Erythroblast (primary cell): ENCODE measurements at regions not wholly inside any gene's neighbourhood (a gene's known extent, or its start where the extent isn't known, plus 50 kb on each side); places are given as distances from the start of the nearest gene placed in this dataset.

Source experiments
- GATA1 ChIP-seq: IDR thresholded peaks from 2 replicates; pipeline ENCODE4 v1.6.1; 2011; ENCODE audit warnings: low read depth, mild to moderate bottlenecking, control low read depth, low read length, moderate library complexity
- POLR2A ChIP-seq: IDR thresholded peaks from 2 replicates; pipeline ENCODE4 v1.6.1; 2011; ENCODE audit warnings: mild to moderate bottlenecking, low read length

DNA sequence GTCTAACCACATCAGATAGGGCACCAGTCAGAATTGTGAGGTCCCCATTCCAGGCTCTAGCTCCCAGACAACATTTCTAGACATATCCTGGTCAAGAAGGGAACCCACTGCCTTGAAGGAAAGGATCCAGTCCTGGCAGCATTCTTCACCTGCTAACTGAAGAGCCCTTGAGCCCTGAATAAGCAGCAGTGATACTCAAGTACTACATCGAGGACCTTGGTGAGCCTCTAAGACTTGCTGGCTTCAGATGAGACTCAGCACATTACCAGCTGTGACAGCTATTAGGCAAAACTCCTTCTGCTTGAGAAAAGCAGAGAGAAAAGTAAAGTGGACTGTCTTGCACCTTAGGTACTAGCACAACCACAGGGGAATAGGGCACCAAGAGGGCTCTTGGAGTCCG, 205.8 kb upstream of the F9 start:
- TF ChIP-seq POLR2A (no peak), GATA1 (no peak)
